HEK293 (cell line): ENCODE measurements at regions not wholly inside any gene's neighbourhood (a gene's known extent, or its start where the extent isn't known, plus 50 kb on each side); places are given as distances from the start of the nearest gene placed in this dataset.

Source experiments
- CTCF ChIA-PET: fragments of 350-600 bp; formaldehyde crosslinking; extraction: SDS; loops from one replicate; lab custom pipeline; 2021; ENCODE audit warnings: antibody characterized with exemption; lab: Yijun Ruan, JAX
- POLR2A ChIA-PET: fragments of 300-600 bp; formaldehyde crosslinking; extraction: SDS; loops from one replicate; lab custom pipeline; 2020; ENCODE audit warnings: antibody characterized with exemption, inconsistent platforms; lab: Yijun Ruan, JAX
- H3K27ac ChIP-seq: fragments of 200-500 bp; sonication (Bioruptor generic); 2 replicates; pipeline ENCODE4 v1.5.1; 2014; ENCODE audit warnings: low read depth, low read length, control low read depth, inconsistent platforms; ENCODE audit errors: extremely low read depth
- H3K36me3 ChIP-seq, 2 experiments: fragments of 200-500 bp in 1 of 2; sonication (Bioruptor generic) in 1 of 2; 1 replicate in 1 of 2; 2 replicates in 1 of 2; pipeline ENCODE4 v1.5.1; 2014 to 2017; ENCODE audit warnings: inconsistent platforms in 2 of 2, low read length in 2 of 2; ENCODE audit not compliant: control insufficient read depth in 2 of 2, insufficient read depth in 1 of 2
- H3K4me1 ChIP-seq: fragments of 200-500 bp; sonication (Bioruptor generic); 2 replicates; pipeline ENCODE4 v1.5.1; 2014; ENCODE audit warnings: mild to moderate bottlenecking, low read length, inconsistent platforms; ENCODE audit not compliant: control insufficient read depth, insufficient read depth
- H3K4me3 ChIP-seq: 2 replicates; pipeline ENCODE4 v1.5.1; 2011; ENCODE audit warnings: low read depth, mild to moderate bottlenecking, control low read depth, low read length, moderate library complexity
- H3K9me3 ChIP-seq: fragments of 200-500 bp; sonication (Bioruptor generic); 2 replicates; pipeline ENCODE4 v1.5.1; 2014; ENCODE audit warnings: low read depth, low read length, inconsistent platforms; ENCODE audit not compliant: control insufficient read depth, insufficient read depth
- KLF8 ChIP-seq: fragments of 450-650 bp; formaldehyde crosslinking; IDR thresholded peaks from 2 replicates; pipeline ENCODE4 v1.5.1; 2016; ENCODE audit warnings: missing biosample characterization, missing genetic modification characterization
- SETDB1 ChIP-seq: IDR thresholded peaks from one replicate; pipeline ENCODE4 v1.6.1; 2017; ENCODE audit warnings: mild to moderate bottlenecking, low read length, moderate library complexity, mixed read lengths; ENCODE audit not compliant: insufficient read length
- ZNF146 ChIP-seq: fragments of 450-650 bp; formaldehyde crosslinking; IDR thresholded peaks from 2 replicates; pipeline ENCODE4 v1.5.1; 2016; ENCODE audit warnings: missing biosample characterization, missing genetic modification characterization
- ZNF19 ChIP-seq: fragments of 450-650 bp; formaldehyde crosslinking; IDR thresholded peaks from 2 replicates; pipeline ENCODE4; 2016; ENCODE audit warnings: missing biosample characterization, missing genetic modification characterization, low read depth
- ZNF202 ChIP-seq: fragments of 450-650 bp; formaldehyde crosslinking; IDR thresholded peaks from 2 replicates; pipeline ENCODE4 v1.5.1; 2016; ENCODE audit warnings: missing biosample characterization, missing genetic modification characterization, borderline replicate concordance
- ZNF239 ChIP-seq: fragments of 450-650 bp; formaldehyde crosslinking; IDR thresholded peaks from 2 replicates; pipeline ENCODE4 v1.5.1; 2016; ENCODE audit warnings: missing biosample characterization, missing genetic modification characterization
- ZNF274 ChIP-seq, 2 experiments: fragments of 200-500 bp in 1 of 2; fragments of 450-650 bp in 1 of 2; sonication (Bioruptor generic) in 1 of 2; formaldehyde crosslinking in 1 of 2; IDR thresholded peaks; 2 replicates each; pipeline versions ENCODE4 v1.5.1 to v1.6.1; 2014 to 2016; ENCODE audit warnings: borderline replicate concordance in 1 of 2, inconsistent platforms in 1 of 2, low read length in 1 of 2, missing biosample characterization in 1 of 2, missing genetic modification characterization in 1 of 2
- ZNF366 ChIP-seq: fragments of 450-650 bp; formaldehyde crosslinking; conservative IDR thresholded peaks from 2 replicates; pipeline ENCODE4 v1.5.1; 2016; ENCODE audit warnings: missing biosample characterization, missing genetic modification characterization
- ZNF510 ChIP-seq: fragments of 450-650 bp; formaldehyde crosslinking; IDR thresholded peaks from 2 replicates; pipeline ENCODE4 v1.5.1; 2018; ENCODE audit warnings: mild to moderate bottlenecking, missing genetic modification characterization, missing biosample characterization; ENCODE audit not compliant: insufficient replicate concordance
- ZNF600 ChIP-seq: fragments of 450-650 bp; formaldehyde crosslinking; IDR thresholded peaks from 2 replicates; pipeline ENCODE4 v1.5.1; 2016; ENCODE audit warnings: missing biosample characterization, missing genetic modification characterization
- ZNF629 ChIP-seq: fragments of 450-650 bp; formaldehyde crosslinking; IDR thresholded peaks from 2 replicates; pipeline ENCODE4 v1.5.1; 2017; ENCODE audit warnings: missing biosample characterization, missing genetic modification characterization
- ZNF707 ChIP-seq: fragments of 450-650 bp; formaldehyde crosslinking; IDR thresholded peaks from 2 replicates; pipeline ENCODE4 v1.5.1; 2016; ENCODE audit warnings: missing biosample characterization, missing genetic modification characterization
- TF ChIP-seq, protein P1 (sequence below): fragments of 450-650 bp; formaldehyde crosslinking; IDR thresholded peaks from 2 replicates; pipeline ENCODE4 v1.5.1; 2016; ENCODE audit warnings: missing biosample characterization, missing genetic modification characterization
- TF ChIP-seq, protein P2 (sequence below): fragments of 450-650 bp; formaldehyde crosslinking; conservative IDR thresholded peaks from 2 replicates; pipeline ENCODE4 v1.5.1; 2016; ENCODE audit warnings: low read depth, missing biosample characterization, missing genetic modification characterization
- TF ChIP-seq, protein P3 (sequence below): fragments of 450-650 bp; formaldehyde crosslinking; IDR thresholded peaks from 2 replicates; pipeline ENCODE4 v1.5.1; 2016; ENCODE audit warnings: missing biosample characterization, missing genetic modification characterization
- TF ChIP-seq, protein P4 (sequence below): fragments of 450-650 bp; formaldehyde crosslinking; IDR thresholded peaks from 2 replicates; pipeline ENCODE4 v1.5.1; 2016; ENCODE audit warnings: missing biosample characterization, missing genetic modification characterization
- TF ChIP-seq, protein P5 (sequence below): fragments of 450-650 bp; formaldehyde crosslinking; IDR thresholded peaks from 2 replicates; pipeline ENCODE4 v1.5.1; 2016; ENCODE audit warnings: missing biosample characterization, missing genetic modification characterization
- TF ChIP-seq, protein P6 (sequence below): fragments of 450-650 bp; formaldehyde crosslinking; IDR thresholded peaks from 2 replicates; pipeline ENCODE4 v1.5.1; 2017; ENCODE audit warnings: missing biosample characterization, missing genetic modification characterization

DNA sequence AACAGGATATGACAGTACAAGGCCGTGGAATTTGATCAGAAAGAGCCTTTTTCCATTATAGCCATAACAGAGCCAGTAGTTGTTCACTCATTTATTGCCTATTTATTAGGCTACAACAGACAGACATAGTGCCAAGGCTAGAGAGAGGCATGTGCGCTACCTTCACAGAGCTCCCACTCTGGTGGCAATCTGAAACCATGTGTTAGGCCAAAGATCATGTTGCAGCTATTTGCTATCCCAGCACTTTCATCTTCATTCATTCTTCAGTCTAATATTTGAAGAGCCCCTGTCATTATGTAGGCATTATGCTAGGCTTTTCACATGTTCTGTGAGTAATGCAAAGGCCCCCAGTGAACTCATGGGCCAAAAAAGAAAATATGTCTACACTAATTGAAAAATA is 404.8 kb downstream of the IGSF11 start:
- Histone ChIP-seq H3K27ac (no peak overlapping the region), H3K9me3 (no peaks in the 10 kb centered on the region), H3K4me1 (no peaks in the 10 kb centered on the region), H3K36me3 (no peaks in the 10 kb centered on the region), H3K4me3 (no peak overlapping the region)
- TF ChIP-seq ZNF510 (no peak), KLF8 (tag by site-specific recombination) (no peak), ZNF19 (tag by site-specific recombination) (no peak), ZNF146 (no peak), ZNF239 (no peak), ZNF600 (no peak), ZNF366 (tag by site-specific recombination) (no peak), SETDB1 (no peak), ZNF629 (tag by site-specific recombination) (no peak)
- TF ChIP-seq, protein P1, sequence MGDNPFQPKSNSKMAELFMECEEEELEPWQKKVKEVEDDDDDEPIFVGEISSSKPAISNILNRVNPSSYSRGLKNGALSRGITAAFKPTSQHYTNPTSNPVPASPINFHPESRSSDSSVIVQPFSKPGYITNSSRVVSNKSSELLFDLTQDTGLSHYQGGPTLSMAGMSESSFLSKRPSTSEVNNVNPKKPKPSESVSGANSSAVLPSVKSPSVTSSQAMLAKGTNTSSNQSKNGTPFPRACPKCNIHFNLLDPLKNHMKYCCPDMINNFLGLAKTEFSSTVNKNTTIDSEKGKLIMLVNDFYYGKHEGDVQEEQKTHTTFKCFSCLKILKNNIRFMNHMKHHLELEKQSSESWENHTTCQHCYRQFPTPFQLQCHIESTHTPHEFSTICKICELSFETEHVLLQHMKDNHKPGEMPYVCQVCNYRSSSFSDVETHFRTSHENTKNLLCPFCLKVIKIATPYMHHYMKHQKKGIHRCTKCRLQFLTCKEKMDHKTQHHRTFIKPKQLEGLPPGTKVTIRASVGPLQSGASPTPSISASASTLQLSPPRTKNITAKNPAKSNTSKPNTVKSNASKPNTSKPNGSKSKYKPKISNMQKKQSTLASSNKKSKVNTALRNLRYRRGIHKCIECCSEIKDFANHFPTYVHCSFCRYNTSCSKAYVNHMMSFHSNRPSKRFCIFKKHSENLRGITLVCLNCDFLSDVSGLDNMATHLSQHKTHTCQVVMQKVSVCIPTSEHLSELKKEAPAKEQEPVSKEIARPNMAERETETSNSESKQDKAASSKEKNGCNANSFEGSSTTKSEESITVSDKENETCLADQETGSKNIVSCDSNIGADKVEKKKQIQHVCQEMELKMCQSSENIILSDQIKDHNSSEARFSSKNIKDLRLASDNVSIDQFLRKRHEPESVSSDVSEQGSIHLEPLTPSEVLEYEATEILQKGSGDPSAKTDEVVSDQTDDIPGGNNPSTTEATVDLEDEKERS (tag by site-specific recombination), result no peak
- ChIA-PET CTCF (interaction anchor here (0.6 kb wide), 2 partner anchors 36 to 130 kb away, joined by 3 read pairs; no protein-coding TSS in a partner anchor), POLR2A (no interaction called here)

DNA sequence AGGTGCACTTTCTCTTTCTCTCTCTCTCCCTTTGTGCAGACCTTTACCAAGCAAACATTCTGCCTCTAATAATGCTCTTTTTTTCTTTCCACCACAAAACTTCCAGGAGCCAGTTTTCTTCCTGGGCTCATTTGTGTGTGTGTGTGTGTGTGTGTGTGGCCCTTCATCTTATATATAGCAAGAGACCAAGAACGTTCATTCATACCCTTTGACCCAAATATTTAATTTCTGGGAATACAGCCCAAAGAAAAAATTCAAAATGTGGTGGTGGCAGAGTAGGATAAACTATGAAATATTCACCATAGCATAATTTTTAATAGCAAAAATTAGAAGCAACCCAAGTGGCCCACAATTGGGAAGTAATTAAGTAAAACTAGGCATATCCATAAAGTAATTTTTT is 398.9 kb downstream of the IGSF11 start:
- CTCF ChIA-PET, result interaction anchor here (0.7 kb wide), 1 partner anchor 179 kb away, joined by 4 read pairs; no protein-coding TSS in a partner anchor
- Histone ChIP-seq H3K4me3 (no peak overlapping the region), H3K36me3 (no peaks in the 10 kb centered on the region), H3K27ac (no peak overlapping the region), H3K9me3 (no peaks in the 10 kb centered on the region), H3K4me1 (no peaks in the 10 kb centered on the region)
- POLR2A ChIA-PET, result no interaction called here
- TF ChIP-seq, protein P2, sequence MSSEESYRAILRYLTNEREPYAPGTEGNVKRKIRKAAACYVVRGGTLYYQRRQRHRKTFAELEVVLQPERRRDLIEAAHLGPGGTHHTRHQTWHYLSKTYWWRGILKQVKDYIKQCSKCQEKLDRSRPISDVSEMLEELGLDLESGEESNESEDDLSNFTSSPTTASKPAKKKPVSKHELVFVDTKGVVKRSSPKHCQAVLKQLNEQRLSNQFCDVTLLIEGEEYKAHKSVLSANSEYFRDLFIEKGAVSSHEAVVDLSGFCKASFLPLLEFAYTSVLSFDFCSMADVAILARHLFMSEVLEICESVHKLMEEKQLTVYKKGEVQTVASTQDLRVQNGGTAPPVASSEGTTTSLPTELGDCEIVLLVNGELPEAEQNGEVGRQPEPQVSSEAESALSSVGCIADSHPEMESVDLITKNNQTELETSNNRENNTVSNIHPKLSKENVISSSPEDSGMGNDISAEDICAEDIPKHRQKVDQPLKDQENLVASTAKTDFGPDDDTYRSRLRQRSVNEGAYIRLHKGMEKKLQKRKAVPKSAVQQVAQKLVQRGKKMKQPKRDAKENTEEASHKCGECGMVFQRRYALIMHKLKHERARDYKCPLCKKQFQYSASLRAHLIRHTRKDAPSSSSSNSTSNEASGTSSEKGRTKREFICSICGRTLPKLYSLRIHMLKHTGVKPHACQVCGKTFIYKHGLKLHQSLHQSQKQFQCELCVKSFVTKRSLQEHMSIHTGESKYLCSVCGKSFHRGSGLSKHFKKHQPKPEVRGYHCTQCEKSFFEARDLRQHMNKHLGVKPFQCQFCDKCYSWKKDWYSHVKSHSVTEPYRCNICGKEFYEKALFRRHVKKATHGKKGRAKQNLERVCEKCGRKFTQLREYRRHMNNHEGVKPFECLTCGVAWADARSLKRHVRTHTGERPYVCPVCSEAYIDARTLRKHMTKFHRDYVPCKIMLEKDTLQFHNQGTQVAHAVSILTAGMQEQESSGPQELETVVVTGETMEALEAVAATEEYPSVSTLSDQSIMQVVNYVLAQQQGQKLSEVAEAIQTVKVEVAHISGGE (tag by site-specific recombination), result no peak
- TF ChIP-seq ZNF202 (tag by site-specific recombination) (no peak), ZNF274 (IDR thresholded peaks at IDR 0.05; ENCODE audit: low read length) (no peak), ZNF274 (tag by site-specific recombination; IDR thresholded peaks at IDR 0.05; ENCODE audit: borderline replicate concordance) (no peak), ZNF707 (tag by site-specific recombination) (no peak)
- TF ChIP-seq, protein P3, sequence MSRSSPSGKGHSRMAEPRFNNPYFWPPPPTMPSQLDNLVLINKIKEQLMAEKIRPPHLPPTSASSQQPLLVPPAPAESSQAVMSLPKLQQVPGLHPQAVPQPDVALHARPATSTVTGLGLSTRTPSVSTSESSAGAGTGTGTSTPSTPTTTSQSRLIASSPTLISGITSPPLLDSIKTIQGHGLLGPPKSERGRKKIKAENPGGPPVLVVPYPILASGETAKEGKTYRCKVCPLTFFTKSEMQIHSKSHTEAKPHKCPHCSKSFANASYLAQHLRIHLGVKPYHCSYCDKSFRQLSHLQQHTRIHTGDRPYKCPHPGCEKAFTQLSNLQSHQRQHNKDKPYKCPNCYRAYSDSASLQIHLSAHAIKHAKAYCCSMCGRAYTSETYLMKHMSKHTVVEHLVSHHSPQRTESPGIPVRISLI (tag by site-specific recombination), result no peak
- TF ChIP-seq, protein P4, sequence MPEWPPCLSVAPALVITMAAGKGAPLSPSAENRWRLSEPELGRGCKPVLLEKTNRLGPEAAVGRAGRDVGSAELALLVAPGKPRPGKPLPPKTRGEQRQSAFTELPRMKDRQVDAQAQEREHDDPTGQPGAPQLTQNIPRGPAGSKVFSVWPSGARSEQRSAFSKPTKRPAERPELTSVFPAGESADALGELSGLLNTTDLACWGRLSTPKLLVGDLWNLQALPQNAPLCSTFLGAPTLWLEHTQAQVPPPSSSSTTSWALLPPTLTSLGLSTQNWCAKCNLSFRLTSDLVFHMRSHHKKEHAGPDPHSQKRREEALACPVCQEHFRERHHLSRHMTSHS, result no peak
- TF ChIP-seq, protein P5, sequence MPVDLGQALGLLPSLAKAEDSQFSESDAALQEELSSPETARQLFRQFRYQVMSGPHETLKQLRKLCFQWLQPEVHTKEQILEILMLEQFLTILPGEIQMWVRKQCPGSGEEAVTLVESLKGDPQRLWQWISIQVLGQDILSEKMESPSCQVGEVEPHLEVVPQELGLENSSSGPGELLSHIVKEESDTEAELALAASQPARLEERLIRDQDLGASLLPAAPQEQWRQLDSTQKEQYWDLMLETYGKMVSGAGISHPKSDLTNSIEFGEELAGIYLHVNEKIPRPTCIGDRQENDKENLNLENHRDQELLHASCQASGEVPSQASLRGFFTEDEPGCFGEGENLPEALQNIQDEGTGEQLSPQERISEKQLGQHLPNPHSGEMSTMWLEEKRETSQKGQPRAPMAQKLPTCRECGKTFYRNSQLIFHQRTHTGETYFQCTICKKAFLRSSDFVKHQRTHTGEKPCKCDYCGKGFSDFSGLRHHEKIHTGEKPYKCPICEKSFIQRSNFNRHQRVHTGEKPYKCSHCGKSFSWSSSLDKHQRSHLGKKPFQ, result no peak
- TF ChIP-seq, protein P6, sequence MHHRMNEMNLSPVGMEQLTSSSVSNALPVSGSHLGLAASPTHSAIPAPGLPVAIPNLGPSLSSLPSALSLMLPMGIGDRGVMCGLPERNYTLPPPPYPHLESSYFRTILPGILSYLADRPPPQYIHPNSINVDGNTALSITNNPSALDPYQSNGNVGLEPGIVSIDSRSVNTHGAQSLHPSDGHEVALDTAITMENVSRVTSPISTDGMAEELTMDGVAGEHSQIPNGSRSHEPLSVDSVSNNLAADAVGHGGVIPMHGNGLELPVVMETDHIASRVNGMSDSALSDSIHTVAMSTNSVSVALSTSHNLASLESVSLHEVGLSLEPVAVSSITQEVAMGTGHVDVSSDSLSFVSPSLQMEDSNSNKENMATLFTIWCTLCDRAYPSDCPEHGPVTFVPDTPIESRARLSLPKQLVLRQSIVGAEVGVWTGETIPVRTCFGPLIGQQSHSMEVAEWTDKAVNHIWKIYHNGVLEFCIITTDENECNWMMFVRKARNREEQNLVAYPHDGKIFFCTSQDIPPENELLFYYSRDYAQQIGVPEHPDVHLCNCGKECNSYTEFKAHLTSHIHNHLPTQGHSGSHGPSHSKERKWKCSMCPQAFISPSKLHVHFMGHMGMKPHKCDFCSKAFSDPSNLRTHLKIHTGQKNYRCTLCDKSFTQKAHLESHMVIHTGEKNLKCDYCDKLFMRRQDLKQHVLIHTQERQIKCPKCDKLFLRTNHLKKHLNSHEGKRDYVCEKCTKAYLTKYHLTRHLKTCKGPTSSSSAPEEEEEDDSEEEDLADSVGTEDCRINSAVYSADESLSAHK (tag by site-specific recombination), result no peak
